ENCODE measurements at regions not wholly inside any gene's neighbourhood (a gene's known extent, or its start where the extent isn't known, plus 50 kb on each side); places are given as distances from the start of the nearest gene placed in this dataset.

DNA sequence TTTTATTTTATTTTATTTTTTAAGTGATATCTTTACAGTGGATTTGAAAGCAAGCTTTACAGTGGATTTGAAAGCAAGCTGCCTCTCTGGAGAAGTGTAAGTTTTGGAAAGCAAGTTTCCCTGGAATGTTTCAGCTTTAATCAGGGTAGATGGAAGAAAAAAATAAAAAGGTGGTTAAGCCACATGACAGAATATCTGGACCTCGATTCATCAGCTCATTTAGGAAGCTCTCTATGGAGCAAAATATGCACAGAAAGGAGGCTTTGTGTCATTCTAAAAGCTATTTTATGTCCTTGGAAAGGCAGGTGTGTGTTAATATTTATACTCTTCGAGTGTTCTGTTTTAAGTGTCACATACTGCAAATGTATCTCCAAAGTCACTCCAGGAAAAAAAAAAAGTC is 409.2 kb upstream of the KLF4 start:
- Histone ChIP-seq H3K4me3 (IDR thresholded peaks at IDR 0.05; ENCODE audit: insufficient read depth, low read depth, low read length) (no peak overlapping the region), H2AFZ (ENCODE audit: low read depth) (no peak overlapping the region), H3K9ac (no peak overlapping the region), H3K27ac (no peak overlapping the region), H3K4me2 (no peak overlapping the region), H3K79me2 (ENCODE audit: insufficient read depth, low read depth) (no peaks in the 10 kb centered on the region), H3K4me1 (ENCODE audit: low read depth, poor library complexity, severe bottlenecking) (no peaks in the 10 kb centered on the region), H3K36me3 (ENCODE audit: insufficient read depth) (no peaks in the 10 kb centered on the region), H4K20me1 (ENCODE audit: insufficient read depth) (no peaks in the 10 kb centered on the region), H3K27me3 (ENCODE audit: insufficient read depth, low read depth) (no peaks in the 10 kb centered on the region)
- TF ChIP-seq, protein P1, sequence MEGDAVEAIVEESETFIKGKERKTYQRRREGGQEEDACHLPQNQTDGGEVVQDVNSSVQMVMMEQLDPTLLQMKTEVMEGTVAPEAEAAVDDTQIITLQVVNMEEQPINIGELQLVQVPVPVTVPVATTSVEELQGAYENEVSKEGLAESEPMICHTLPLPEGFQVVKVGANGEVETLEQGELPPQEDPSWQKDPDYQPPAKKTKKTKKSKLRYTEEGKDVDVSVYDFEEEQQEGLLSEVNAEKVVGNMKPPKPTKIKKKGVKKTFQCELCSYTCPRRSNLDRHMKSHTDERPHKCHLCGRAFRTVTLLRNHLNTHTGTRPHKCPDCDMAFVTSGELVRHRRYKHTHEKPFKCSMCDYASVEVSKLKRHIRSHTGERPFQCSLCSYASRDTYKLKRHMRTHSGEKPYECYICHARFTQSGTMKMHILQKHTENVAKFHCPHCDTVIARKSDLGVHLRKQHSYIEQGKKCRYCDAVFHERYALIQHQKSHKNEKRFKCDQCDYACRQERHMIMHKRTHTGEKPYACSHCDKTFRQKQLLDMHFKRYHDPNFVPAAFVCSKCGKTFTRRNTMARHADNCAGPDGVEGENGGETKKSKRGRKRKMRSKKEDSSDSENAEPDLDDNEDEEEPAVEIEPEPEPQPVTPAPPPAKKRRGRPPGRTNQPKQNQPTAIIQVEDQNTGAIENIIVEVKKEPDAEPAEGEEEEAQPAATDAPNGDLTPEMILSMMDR (conservative IDR thresholded peaks at IDR 0.05; ENCODE audit: low read depth, low read length), result no peak

DNA sequence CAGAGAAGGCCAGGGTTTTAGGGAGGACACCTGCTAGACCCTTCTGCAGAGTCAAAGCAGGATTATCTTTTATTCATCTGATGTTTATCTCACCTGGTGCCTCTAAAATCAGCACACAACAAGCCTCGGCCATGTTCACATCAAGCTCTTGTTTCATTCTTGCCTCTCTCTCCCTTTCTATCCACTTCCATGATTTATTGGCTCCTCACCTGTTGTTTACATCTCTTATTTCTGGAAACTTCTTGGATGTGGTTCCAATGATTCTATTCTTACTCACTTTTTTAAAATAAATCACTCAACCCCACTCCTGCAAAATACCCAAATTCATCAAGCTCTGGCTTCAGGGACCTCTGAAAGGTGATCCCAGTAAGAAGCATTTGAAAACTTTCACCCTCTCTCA is 407.0 kb upstream of the KLF4 start:
- no peak overlapping the region for H3K9ac ChIP-seq
- no peaks in the 10 kb centered on the region for H3K27me3 ChIP-seq (ENCODE audit: insufficient read depth, low read depth)
- TF ChIP-seq, protein P1 (conservative IDR thresholded peaks at IDR 0.05; ENCODE audit: low read depth, low read length), result no peak
- H3K4me2 ChIP-seq, result no peak overlapping the region
- H3K27ac ChIP-seq, result no peak overlapping the region
- no peak overlapping the region for H3K4me3 ChIP-seq (IDR thresholded peaks at IDR 0.05; ENCODE audit: insufficient read depth, low read depth, low read length)
- H4K20me1 ChIP-seq (ENCODE audit: insufficient read depth), result no peaks in the 10 kb centered on the region
- no peaks in the 10 kb centered on the region for H3K4me1 ChIP-seq (ENCODE audit: low read depth, poor library complexity, severe bottlenecking)
- no peaks in the 10 kb centered on the region for H3K36me3 ChIP-seq (ENCODE audit: insufficient read depth)
- H2AFZ ChIP-seq (ENCODE audit: low read depth), result no peak overlapping the region
- H3K79me2 ChIP-seq (ENCODE audit: insufficient read depth, low read depth), result no peaks in the 10 kb centered on the region

DNA sequence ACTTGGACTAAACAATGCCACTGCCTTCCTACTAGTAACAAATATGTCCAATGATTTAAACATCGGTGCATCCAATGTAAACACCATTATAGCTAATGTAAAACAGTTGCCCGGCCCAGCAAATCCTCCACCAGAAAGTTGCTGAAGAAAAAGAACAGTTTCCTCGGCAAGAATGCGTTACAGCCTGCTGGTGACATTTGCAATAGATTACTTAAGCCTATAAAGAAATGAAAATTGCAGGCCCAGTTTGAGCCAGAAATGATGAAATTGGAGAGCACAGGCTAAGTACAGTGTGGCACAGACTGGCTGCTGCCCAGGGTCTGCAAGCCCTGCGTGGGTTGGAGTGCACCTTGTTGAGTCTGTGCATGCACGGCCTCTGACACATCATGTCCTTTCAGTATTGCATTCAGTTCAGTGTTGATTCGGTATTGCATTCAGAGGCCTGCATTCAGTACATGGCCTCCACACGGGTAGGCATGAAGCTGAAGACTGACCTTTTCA is 406.0 kb upstream of the KLF4 start:
- no peaks in the 10 kb centered on the region for H3K36me3 ChIP-seq (ENCODE audit: insufficient read depth)
- no peak overlapping the region for H2AFZ ChIP-seq (ENCODE audit: low read depth)
- H4K20me1 ChIP-seq (ENCODE audit: insufficient read depth), result no peaks in the 10 kb centered on the region
- TF ChIP-seq, protein P1 (conservative IDR thresholded peaks at IDR 0.05; ENCODE audit: low read depth, low read length), result no peak
- H3K79me2 ChIP-seq (ENCODE audit: insufficient read depth, low read depth), result no peaks in the 10 kb centered on the region
- no peaks in the 10 kb centered on the region for H3K27me3 ChIP-seq (ENCODE audit: insufficient read depth, low read depth)
- no peak overlapping the region for H3K27ac ChIP-seq
- H3K9ac ChIP-seq, result no peak overlapping the region
- H3K4me2 ChIP-seq, result no peak overlapping the region
- H3K4me1 ChIP-seq (ENCODE audit: low read depth, poor library complexity, severe bottlenecking), result no peaks in the 10 kb centered on the region
- H3K4me3 ChIP-seq (IDR thresholded peaks at IDR 0.05; ENCODE audit: insufficient read depth, low read depth, low read length), result no peak overlapping the region

- no peaks in the 10 kb centered on the region for H3K4me1 ChIP-seq (ENCODE audit: low read depth, poor library complexity, severe bottlenecking)
- H3K36me3 ChIP-seq (ENCODE audit: insufficient read depth), result no peaks in the 10 kb centered on the region
- H3K4me2 ChIP-seq, result no peak overlapping the region
- TF ChIP-seq, protein P1 (conservative IDR thresholded peaks at IDR 0.05; ENCODE audit: low read depth, low read length), result no peak
- H3K4me3 ChIP-seq (IDR thresholded peaks at IDR 0.05; ENCODE audit: insufficient read depth, low read depth, low read length), result no peak overlapping the region
- H2AFZ ChIP-seq (ENCODE audit: low read depth), result no peak overlapping the region
- no peaks in the 10 kb centered on the region for H3K27me3 ChIP-seq (ENCODE audit: insufficient read depth, low read depth)
- H4K20me1 ChIP-seq (ENCODE audit: insufficient read depth), result no peaks in the 10 kb centered on the region
- H3K27ac ChIP-seq, result no peak overlapping the region
- H3K79me2 ChIP-seq (ENCODE audit: insufficient read depth, low read depth), result no peaks in the 10 kb centered on the region
- no peak overlapping the region for H3K9ac ChIP-seq
Measured at GRCh38 chr9:107894572-107895261, 405.1 kb upstream of the KLF4 start.

Data from KMS-11 (cell line).